GM04503 (cell line): ENCODE measurements at regions not wholly inside any gene's neighbourhood (a gene's known extent, or its start where the extent isn't known, plus 50 kb on each side); places are given as distances from the start of the nearest gene placed in this dataset.

Experiments
- DNase-seq: peaks from one replicate; pipeline ENCODE4 v3.0.0-alpha.2; 2012; ENCODE audit warnings: low read depth

DNA sequence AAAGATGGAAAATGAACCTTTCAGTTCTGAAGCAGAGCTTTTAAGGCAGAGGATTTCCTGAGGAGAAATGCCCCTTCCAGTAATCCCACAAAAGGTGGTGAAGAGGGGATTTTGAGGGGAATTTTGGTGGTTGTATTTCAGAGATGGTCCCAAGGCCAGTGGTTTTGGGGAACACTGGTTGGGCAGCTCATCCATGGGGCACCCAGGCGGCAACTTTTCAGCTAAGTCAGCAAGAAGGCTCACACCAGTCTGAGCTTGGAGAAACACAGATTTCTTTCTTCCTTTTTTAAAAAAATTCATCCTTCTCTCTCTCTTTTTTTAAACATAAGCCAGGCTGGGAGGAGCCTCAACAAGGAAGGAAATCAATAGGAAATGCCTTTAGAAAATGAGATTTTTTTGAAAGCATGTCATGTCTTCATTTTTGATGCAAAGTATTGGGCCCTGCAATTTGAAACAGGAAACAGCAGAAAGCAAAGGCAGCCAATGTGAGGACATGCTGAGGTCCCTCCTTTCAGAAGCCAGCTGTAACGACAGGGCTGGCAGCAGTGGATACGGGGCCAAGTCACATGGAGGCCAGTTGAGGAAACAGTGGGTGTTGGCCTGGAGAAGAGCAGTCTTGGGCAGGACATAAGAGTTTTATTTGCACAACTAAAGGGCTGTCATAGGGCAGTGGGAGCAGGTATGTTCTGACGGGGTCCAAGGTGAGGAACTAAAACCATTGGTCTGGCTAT, 155.3 kb upstream of the KLF4 start:
- no peak for DNase-seq

DNA sequence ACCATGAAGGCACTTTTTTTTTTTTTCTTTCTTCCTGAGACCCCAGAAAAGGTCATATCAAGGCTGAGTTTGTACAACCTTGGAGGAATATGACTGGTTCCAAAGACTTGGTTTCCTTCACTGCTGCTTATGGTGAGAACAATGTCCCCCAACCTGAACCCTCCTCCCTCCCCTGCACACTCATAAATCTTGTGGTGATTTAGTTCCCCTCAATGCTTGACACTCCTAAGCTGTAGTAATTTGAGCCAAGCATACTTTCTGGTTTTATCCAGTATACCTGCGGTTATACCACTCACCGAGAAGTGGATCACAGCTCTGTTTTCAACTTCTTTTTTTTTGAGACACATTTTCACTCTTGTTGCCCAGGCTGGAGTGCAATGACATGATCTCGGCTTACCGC, 149.9 kb upstream of the KLF4 start:
- DNase-seq: no peak

DNA sequence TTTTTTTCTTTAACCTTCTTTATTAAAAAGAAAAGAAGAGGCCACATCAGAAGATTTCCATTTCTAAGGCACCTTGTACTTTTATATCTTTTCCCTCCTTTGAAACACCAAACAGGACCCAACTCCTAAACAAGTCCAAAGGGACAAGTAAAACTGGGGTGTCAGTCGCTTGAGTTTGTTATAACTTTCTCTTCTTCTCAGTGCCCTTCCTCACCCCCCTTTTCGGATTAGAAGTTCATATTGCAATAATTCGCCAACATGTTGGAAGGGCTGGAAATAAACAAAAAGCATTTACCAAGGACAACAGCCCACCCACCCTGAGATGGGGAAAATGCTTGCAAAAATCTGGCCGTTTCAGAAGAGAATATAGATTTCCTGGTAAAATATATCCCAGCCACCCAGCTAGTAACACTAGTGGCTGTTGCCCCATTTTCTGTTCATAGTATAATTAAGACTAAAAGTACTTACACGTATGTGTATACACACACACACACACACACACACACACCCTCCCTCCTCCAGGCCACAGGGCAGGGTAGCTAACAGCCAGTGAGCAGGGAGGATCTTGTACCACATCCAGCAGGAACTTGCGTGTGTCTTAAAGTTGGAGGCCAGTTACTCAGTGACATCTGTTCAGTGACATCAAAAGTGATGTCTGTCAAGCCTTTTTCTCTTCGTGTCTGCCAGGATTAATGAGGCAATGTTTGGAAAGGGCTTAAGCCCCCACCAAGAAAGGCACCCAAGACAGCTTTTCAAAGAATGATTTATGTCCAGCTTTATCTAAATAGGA, 149.1 kb upstream of the KLF4 start:
- no peak for DNase-seq

- DNase-seq: peak; percentile 86
These were observed 148.2 kb upstream of the KLF4 start for GRCh38 chr9:107637421-107638420.

GRCh38 chr9:107636571-107637381, 147.2 kb upstream of the KLF4 start:
- DNase-seq: no peak

GRCh38 chr9:107635803-107636174, 146.2 kb upstream of the KLF4 start:
- DNase-seq: no peak

- DNase-seq: no peak
These were observed 145.7 kb upstream of the KLF4 start for GRCh38 chr9:107635101-107635802.

DNA sequence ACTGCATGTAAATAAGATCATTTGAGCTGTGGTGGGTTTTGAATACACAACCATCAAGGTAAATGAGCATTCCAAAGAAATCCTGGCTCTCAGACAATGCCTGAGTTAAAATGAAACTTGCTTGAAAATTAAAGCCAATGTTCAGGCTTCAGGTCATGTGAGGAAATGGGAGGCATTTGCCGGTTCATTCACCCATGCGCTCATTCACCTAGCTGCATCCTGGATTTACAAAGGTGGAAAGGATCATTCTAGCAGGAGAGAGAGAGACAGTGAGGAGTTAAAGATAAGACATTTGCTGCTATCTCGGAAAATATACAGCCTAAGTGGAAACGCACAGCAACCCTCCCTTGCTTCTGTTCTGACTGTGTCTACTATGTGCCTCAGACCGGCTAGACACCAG, 143.8 kb upstream of the KLF4 start:
- no peak for DNase-seq

DNA sequence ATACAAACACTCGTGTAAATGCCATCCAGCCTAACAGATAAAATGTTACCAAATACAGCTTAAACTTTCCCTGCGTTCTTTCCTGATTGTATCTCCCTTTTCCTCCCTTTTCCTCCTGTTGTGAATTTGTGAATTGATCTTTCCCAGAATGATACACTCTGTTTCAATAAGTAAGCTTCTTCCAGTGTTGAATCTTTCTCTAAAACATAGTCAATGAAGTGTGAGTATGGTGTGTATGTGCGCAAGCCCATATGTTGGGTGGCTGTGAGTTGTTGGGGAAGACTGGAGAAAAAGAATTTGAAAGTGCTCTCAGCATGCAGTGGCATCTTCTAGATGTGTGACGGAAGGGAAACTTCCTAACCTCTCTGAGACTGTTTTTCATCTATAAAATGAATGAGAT, 143.1 kb upstream of the KLF4 start:
- no peak for DNase-seq

DNA sequence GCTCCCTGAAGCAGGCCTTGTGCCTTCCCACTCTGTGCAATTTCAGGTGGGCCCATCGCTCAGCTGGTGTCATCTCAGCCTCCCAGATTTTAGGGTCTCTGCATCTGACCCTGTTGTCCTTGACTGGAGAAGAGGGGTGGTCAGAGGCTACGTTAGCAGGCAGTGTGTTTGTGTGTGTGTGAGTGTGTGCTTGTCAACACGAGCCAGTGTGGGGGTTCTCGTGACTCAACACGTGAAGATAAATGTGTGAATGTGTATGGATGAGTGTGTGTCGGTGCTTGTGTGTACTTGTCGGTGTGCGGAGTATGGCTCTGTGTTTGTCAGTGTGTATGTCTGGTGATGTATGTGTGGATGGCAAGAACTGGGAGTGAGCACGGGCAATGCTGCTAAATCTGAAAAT, 142.6 kb upstream of the KLF4 start:
- DNase-seq: no peak

DNA sequence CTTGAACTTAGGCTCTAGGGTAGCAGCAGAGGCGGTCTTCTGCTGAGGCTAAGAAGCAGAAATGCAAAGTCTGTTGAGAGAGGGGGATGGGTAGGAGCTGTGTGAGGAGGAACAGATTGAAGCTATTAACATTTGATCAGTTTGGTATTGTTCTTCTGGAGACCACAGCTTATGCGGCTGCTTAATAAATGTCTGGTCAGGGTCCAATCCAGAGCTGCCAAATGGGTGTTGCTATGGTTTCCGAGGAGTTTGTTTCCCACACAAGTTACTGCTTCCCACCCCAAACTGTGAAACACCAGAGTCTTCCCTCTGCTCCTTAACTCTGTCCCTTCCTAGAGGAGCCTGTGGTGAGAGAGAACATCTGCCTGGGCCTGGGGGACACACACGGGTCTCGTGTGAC, 142.2 kb upstream of the KLF4 start:
- no peak for DNase-seq

- DNase-seq: no peak
These were observed 140.6 kb upstream of the KLF4 start for GRCh38 chr9:107630156-107630555.

DNA sequence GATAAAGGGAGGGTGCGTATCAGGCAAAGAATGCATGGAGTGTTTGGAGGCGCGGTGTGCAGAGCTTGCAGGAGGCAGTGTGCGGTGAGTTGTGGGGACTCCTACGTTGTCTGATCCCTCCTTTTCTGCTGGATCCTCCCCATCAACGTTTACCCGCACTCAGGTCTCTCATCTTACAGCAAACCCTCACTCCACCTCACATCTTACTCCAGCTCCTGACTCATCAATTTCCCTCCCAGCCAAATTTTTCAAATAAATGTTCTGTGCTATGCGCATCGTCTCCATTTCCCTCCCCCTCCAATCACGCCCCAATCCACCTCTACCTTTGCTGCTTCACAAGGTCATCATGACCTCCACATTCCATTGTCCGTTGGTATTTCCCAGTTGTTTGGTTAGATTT, 138.9 kb upstream of the KLF4 start:
- DNase-seq: no peak

DNA sequence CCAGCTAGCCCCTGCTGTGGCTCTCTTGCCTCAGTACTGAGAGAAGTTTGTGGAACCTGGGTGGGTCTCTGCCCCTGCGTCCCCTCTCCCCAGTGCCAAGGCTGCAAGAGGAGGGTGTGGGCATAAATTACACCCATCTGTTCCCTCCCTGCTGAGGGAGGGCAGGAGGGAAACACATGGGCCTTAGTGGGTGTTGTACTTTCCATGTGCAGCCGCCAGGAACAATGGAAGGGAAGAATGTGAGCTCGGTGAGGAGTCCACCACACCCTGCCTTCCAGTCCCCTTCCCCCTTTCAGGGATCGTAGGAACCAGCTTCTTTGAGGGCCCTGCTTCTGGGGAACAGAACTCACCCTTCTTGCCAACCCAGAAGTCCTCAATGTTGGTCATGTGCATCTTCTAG, 138.2 kb upstream of the KLF4 start:
- no peak for DNase-seq

DNA sequence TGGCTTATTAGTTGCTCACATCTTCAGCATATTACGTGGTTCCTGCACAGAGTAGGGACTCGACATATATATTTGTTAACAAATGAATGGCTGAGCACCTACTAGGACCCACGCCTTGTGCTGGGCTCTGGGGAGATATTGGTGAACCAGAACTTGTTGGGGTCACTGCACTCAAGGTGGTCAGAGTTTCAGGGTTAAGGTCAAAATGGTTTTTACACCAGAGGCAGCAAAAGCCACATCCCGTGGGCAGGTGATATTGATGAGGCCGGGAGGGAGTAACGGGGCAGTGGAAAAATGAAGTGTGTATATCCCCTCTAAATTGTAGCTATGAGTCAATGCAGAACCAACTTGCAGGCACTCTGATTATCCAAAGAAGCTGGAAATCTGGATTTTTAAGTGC, 136.5 kb upstream of the KLF4 start:
- DNase-seq: no peak

- DNase-seq: no peak
These were observed 135.9 kb upstream of the KLF4 start for GRCh38 chr9:107625383-107625984.

DNA sequence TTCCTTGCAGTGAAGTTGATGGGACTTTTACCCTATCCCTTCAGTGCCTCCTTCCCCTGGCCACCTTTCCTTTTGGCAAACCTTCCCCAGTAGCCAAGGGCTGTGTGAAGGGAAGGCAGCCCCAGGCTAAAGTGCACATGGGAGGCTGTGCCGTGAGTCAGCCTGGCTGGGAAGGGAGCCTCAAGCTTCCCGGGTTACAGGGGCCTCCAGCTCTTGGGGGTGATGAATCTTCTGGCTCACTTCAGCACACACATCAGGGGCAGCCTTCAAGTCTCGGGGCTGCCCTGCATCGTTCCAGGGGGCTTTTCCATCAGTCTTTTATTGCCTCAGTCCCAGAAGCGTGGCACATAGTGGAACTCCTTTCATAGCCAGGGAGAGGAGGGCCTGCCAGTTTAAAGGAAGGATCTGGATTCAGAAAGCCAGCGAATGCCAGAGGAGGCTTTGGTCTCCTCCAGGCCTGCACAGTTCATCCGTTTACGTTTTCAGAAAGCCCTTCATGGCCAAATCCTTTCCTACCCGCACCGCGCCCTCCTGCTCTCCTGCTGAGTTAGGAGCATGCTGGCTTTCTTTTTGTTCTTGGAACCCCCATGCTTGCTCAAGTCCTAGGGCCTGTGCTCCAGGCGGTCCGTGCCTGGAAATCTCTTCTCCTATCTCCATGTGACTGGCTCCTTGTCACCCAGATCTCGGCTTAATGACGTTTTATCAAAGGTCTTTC, 134.8 kb upstream of the KLF4 start:
- no peak for DNase-seq

GRCh38 chr9:107621436-107621835, 131.9 kb upstream of the KLF4 start:
- no peak for DNase-seq

DNA sequence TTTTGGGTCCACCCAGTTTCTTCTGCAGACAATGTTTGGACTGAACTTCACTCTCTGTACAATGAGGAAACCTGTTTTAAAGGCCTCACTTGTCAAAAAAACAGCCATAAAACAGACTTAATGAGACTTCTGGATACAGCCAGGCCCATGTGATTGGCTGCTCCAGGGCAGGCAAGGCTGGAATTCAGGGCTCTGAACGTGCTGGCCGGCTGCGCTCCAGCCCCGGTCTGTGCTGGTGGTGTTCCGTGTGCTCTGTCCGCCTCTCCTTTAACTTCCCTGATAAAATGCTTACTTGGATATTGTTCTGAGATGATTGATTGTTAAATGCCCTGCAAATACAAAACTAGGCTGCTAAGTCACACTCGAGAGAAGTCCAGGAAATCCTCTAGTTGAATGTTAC, 131.2 kb upstream of the KLF4 start:
- no peak for DNase-seq

DNA sequence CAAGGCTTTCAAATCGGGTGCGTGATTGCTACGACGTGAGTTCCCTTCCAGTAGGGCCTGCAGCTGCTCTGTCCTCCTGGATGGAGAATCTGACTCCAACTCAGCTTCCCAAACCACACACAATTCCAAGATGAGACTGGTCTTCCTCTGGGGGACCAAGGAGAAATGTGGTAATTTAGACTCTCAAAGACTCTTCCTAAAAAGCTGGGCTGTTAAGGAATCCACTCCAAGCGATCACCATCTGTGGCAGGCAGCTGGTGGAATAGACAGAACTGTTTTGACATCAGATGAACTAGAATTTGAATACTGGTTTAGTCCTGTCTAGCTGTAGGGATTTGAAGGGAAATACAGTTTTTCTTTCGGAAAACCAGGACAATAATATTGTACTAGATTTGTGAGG, 130.7 kb upstream of the KLF4 start:
- DNase-seq: no peak
